IPS DF 19.7 (cell line): ENCODE measurements at regions not wholly inside any gene's neighbourhood (a gene's known extent, or its start where the extent isn't known, plus 50 kb on each side); places are given as distances from the start of the nearest gene placed in this dataset.

Experiments
- DNase-seq: peaks from one replicate; pipeline ENCODE4 v3.0.0-alpha.2; 2013; ENCODE audit warnings: low read depth, low spot score

DNA sequence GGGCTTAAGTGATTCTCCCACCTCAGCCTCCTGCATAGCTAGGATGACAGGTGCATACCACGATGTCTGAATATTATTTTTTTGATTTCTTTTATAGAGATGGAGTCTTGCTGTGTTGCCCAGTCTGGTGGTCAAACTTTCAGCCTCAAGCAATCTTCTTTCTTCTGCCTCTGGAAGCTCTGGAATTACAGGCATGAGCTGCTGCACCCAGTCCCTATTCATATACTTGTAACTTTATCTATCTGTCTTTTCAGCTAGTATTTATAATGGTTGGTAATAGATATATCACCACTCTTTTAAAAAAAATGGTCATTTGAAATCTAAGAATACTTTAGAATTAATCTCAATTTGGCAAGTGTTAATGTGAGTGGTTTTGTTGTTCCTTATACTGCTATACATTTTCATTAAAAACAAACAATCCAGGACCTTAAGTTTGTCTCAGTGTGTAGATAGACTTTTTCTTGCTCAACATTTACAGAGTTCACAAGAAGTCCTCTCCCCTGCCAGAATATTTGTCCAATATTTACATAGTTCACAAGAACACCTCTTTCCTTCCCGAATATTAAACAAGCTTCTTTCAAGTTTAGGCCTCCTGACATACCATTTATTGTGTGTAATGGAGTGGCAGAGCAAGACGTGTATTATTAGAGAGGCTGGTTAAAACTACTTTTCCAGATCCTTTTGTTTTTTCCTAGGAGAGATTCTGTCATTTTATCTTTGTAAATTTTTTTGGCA is 1197.4 kb upstream of the ADGRL3 start:
- DNase-seq: no peak

DNA sequence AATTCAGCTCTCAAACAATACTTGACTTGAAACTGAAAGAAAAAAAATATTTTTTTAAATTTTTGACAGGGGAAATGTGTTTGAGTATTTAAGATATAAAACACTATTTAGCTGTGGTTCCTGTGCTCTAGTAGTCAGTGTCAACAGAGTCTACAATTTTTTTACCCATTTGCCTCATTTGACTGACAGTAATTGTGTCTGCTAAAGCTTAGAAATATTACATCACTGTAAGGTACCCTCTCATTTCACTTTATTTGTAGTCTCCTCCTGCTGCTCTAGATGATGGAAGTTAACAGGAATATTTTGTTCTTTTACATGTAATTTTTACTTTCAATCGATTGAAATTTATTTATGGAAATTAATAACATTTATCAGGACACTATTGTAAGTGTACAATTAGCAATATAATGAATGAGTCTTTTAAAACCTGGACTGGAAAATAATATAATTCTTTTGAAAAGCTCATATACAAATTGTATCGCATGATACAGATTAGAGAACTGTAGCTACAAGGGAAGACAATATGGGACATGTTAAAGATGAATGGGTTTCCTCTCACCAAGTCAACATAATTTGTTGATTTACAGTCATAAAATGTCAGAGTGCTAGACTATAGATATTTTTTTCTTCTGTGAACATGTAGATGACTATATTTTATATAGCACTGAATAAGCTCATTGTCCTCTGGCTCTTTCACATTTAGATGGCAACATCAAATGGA is 1186.5 kb upstream of the ADGRL3 start:
- DNase-seq: no peak

DNA sequence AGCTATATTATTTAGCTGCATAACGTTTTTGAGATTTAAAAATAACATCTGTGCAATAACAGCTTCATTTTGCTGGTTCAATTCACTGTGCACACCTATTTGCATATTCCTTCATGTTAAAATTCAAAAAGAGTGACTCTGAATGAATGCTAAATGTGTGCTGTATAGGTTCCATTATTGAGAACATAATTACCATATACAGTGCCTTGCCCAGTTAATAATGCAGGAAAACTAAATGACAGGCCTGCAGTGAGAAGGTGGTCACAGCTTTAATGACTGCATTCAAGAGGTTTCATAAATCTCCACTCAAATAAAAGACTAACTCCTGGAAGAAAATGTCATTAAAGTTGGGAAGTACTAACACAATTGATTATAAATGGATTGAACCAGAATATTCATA is 1183.2 kb upstream of the ADGRL3 start:
- DNase-seq: no peak

DNA sequence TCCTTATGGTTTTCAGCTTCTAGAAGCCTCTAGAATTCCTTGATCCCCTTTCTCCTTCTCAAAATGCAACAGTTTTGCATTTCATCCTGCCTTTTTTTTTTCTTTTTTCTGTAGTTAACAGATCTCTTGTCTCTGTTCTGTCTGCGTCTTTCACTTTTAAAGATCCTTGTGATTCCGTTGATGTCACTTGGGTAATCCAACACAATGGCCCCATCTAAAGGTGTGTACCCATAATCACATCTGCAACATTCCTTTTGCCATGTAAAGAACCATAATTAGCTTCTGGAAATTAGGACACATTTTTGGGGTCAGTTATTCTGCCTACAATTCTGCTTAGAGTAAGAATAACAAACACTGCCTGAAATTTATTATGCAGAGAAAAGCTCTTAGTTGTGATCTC is 1180.9 kb upstream of the ADGRL3 start:
- no peak for DNase-seq

DNA sequence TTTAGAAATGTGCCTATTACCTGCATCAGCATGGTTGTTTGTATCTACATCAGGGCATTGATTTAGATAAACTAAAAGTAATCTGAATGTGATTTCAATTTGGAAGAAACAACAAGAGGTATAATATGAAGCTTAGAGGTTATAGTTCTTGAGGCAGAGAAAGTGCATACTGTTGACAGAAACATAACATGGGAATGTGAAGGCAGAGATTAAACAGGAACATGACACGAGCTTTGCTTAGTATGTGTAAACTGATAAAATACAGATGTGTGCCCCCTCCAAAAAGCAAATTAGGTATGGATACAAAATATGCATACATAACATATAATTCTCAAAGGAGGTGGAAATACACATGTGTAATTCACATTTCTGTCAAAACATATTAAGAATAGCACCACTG is 1180.2 kb upstream of the ADGRL3 start:
- DNase-seq: no peak

DNA sequence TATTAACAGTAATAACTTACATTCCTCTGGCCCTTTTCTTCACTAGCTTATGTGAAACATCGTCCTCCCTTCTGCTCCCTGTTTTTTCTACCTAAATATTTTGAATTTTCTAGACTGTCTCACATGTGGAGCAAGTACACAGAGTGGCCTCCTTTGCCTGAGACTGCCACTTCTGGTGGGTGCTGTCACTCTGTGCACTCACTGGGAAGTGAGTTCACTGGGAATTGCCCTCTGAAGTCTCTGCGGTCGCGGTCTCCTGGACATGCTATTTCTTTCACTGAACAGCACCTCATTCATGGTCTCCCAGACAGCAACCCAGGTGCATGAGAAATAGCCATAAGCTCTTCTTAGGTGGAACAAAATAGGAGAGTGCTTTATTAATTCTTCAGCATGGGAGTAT is 1179.7 kb upstream of the ADGRL3 start:
- no peak for DNase-seq

DNA sequence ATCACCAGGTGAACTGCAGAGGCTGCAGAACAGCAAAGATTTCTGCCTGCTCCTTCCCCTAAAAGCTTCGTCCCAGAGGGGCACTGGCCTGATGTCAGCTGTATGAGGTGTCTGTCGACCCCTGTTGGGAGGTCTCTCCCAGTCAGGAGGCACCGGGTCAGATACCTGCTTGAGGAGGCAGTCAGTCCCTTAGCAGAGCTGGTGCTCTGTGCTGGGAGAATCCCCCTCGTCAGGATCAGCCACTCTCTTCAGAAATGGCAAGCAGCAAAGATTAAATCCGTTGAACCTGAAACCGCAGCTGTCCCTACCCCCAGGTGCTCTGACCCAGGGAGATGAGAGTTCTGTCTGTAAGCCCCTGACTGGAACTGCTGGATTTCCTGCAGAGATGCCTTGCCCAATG is 1166.3 kb upstream of the ADGRL3 start:
- DNase-seq: no peak

DNA sequence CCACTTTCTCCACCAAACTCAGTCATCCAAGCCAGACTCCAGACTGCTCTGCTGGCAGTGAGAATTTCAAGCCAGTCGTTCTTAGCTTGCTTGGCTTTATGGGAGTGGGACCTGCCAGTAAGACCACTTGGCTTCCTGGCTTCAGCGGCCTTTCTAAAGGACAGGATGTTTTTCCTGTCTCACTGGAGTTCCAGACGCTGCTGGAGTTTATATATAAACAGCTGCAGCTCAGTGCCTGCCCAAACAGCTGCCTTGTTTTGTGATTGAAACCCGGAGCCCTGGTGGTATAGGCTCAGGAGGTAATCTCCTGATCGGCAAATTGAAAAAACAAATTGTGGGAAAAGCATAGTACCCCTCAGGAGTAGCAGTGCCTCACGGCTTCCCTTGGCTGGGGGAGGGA is 1165.8 kb upstream of the ADGRL3 start:
- DNase-seq: no peak

DNA sequence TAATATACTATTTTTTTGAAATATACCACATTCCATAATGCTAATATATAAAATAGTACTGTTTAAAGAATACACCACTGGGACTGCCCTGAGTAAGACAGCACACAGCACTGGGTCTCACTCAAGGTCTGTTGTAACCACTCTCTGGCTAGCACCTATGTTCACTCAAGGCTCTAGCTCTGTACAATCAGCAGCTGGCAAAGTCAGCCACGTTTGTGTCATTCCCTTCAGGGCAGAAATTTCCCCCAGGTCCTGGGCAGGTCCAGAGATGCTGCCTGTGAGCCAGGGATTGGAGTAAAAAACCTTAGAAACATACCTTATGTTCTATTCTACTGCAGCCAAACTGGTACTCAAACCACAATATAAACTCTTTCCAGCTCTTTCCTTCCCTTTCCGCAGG is 1160.2 kb upstream of the ADGRL3 start:
- DNase-seq: no peak

DNA sequence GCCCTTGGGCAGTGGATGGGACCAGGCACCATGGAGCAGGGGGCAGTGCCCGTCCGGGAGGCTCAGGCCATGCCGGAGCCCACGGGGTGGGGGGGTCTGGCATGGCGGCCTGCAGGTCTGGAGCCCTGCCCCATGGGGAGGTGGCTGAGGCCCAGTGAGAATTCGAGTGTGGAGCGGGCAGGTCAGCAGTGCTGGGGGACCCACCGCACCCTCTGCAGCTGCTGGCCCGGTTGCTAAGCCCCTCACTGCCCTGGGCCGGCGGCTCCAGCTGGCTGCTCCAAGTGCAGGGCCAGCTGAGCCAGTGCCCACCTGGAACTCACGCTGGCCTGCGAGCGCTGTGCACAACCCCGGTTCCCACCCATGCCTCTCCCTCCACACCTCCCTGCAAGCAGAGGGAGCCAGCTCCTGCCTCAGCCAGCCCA is 1157.9 kb upstream of the ADGRL3 start:
- no peak for DNase-seq

DNA sequence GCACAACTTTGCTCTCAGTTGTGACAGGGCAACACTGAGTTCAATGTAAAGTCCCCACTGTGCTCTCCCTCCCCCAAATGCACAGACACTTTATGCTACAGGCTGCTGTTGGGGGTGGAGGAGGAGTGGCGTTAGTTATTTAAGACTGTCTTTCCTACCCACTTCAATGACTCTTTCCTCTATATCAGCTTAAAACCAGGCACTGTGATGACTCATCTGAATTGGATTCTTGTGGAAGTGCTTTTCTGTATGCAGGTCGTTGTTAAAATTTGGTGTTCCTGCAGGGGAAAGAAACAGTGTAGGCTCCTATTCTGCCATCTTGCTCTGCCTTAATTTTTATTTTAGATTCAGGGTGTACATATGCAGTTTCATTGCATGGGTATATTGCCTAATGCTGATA is 1157.2 kb upstream of the ADGRL3 start:
- no peak for DNase-seq

DNA sequence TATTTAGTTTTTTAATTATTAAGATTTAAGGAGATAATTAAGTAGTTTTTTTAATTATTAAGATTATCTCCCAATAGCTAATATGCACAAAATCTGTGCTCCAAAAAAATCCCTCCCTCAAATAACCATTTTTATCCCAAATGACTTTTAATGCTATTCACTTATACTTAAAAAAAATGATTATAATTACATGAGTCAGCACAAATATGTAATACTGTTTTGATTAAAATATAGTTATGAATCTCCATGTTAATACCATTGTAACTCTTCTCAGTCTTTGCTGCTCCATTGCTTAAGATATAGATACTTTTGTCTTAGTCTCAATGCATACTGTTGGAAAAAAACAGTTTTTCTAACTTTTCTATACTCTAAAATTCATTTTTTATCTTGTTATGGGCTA is 1121.1 kb upstream of the ADGRL3 start:
- no peak for DNase-seq

DNA sequence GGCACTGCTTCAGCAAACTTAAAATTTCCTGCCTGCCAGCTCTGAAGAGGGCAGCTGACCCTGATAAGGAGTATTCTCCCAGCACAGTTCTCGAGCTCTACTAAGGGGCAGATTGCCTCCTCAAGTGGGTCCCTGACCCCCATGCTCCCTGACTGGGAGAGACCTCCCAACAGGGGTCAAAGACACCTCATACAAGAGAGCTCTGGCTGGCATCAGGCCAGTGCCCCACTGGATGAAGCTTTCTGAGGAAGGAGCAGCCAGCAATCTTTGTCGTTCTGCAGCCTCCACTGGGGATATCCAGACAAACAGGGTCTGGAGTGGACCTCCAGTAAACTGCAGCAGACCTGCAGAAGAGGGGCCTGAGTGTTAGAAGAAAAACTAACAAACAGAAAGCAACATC is 1118.3 kb upstream of the ADGRL3 start:
- DNase-seq: no peak

DNA sequence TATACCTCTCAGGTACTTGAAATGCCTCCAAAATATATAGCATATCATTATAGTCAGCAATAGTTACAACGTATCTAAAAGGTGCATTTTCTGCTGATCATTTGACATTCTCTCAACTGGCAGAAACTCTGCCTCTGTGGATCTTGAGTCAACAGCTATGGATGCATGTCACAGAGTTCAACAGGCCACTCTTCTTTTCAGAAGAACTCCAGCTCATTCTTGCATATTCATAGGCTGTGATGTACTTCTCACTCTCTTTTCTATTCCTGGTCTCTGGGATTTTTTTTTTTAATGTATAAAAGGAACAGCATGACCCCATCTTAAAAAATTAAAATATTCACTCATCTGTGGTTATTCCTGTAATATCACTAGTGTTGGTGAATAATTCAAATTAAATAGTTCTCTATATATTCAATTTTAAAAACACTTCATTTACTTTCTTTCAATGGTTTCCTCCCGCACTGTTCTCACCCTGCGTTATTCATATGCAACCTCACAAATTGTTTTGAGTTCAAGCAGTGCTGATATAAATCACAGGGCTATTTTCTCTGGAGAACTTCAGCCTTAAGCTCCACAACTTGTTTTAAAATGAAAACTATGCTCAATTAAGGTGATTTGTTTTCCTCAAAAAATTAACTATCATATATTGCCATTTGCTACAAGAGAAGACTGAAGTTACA is 1111.2 kb upstream of the ADGRL3 start:
- no peak for DNase-seq

DNA sequence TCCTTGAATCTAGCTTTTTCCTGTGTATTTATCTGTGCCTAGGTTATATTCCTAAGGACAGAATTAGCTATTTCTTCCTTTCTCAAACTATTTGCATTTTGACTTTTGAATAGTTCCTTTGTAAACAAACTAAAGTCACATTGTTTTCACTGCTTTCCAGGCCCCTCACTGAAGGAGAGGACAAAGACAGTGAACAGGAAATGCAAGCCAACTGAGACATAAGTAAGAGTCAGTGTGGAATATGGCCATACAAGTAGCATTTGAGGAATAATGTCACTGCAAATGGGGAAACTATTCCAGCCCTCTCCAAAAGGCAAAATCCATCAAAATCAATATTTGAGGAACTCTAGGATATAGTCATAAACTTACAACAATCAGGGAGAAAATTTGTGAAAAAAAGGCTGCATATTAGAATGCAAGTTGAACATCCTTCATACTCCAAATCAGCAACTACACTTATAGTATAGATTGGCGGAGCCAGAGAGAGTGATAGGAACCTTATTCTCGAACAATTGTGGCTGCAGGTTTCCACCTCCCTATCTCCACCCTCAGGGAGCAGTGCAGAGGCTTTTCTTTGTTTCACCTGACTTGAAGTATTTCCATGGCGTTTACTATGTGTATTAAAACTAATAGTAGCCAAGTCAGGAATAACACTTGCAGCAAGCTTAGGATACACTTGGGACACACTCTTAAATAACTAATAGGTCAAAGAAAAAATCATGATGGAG is 1110.4 kb upstream of the ADGRL3 start:
- DNase-seq: no peak

DNA sequence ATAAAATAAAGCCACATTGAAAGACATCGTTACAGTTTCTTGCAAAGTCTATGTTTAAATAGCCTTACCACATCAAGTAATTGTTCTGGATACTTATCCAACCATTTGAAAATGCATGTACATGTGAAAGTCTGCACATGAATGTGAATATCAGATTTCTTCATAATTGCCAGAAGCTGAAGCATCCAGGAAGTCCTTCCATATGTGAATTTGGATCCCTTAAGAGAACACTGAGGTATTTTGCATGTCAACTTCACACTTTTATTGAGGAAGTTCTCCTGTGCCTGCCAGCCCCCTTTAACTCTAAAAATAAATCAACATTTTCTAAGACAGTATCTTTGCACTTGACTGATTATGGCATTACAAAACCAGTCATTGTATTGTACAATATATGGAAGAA is 1103.5 kb upstream of the ADGRL3 start:
- no peak for DNase-seq

DNA sequence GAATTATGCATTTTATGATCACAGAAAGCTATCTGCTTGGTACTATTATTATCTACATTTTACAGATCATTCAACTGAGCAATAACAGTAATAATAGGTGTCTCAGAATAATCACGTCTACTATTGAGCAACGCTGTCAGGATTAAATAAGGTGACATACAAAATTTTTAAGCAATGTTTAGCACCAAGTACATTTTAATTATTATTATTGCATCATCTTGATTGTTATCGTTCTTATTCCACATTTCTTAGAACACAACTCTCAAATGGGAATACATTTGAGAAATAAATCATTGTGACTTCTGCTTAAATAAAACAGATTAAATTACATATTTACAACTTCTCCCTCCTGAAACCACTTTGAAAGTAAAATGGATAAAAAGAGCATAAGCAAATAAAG is 1083.5 kb upstream of the ADGRL3 start:
- DNase-seq: no peak

DNA sequence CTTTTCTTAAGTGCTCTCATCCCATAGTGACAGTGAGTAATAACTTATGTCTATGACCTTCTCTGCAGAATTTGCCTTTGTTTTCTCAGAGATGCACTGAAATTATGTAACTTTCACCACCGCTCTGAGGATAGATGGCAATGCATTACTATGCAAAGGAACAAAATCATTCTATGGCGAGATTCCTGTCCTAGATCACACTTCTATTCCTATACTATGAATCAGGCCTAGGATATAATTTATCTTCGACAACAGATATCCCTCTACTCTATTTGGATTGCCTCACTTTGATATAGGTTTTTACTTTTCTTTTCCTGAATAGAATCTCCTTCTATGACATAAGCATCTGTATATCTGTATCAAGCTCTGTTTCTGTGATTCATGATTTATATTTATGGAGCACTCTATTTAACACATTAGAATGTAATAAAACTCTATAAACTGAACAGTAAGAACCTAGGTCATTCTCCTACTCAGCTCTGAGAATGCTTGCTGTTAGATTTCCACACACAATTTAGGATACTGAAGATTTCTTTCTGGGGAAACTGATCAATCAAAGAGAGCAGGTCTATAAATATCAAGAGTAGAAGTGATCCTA is 1082.3 kb upstream of the ADGRL3 start:
- DNase-seq: no peak

DNA sequence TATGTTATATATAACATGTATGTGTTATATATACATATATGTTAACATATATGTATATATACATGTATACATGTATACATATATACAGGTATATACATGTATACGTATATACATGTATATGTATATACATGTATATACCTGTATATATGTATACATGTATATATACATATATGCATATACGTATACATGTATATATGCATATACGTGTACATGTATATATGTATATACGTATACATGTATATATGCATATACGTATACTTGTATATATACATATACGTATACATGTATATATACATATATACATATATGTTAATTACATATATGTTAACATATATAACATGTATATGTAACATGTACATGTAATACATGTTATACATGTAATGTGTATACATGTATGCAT is 1077.3 kb upstream of the ADGRL3 start:
- no peak for DNase-seq

DNA sequence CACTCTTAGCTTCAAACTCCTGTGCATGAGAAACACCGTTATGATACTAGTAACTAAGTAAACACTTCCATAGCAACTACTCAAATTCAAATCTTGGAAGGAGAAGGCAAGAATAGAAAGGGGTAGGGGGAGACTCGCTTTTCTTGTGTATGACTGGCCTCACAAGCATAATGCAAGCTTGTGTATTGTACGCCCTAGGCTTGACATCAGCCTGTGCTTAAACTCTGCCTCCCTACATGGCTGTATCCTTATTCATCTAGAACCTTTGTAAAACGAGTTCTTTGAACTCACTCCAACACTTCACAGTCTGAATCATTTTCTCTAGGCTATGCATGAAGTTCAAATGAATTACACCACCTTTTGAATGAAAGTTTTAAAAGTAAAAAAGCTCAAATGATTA is 1071.2 kb upstream of the ADGRL3 start:
- DNase-seq: no peak

DNA sequence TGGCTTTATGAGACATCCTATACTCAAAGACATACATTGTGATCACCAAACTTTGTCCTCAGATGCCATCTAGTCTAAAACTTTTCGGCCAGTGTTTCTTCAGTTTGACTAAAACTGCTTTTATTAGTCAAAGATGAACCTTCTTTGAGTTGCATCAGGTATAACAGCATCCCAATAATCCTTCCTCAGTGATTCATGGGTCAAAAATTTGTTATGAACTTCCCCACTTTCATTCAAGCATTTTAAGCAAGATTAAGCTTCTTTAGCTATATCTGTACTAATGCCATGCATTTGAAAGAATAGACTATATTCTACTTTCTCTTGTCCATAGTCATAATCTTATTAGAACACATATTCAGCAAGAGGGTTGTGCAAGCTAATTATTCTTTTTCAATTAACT is 1070.4 kb upstream of the ADGRL3 start:
- DNase-seq: no peak

DNA sequence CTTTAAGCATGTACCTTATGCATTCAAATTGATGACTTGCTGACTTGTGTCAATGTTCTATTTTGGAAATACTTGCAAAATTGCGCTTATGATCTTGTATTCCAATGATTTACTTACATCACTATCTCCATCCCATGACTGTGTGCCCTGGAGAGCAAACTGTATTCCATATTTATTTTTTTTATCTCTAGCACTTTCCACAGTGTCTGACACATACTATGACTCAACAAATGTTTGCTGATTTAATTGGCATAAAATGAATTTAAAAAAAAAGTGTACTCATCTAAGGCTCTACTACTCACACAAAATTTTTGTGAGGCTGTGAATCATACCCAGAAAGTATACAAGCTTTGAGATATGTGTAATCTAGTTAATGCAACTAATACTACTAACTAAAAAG is 1066.8 kb upstream of the ADGRL3 start:
- DNase-seq: no peak
